Ishikawa (cell line): ENCODE measurements at regions not wholly inside any gene's neighbourhood (a gene's known extent, or its start where the extent isn't known, plus 50 kb on each side); places are given as distances from the start of the nearest gene placed in this dataset.

Experiments used
- CEBPB ChIP-seq: IDR thresholded peaks from 2 replicates; pipeline ENCODE4 v1.6.1; 2012
- CREB1 ChIP-seq: IDR thresholded peaks from 2 replicates; pipeline ENCODE4 v1.6.1; 2012; ENCODE audit warnings: low read depth
- EGR1 ChIP-seq: IDR thresholded peaks from 2 replicates; pipeline ENCODE4 v1.6.1; 2012
- EP300 ChIP-seq: IDR thresholded peaks from 2 replicates; pipeline ENCODE4 v1.6.1; 2012; ENCODE audit warnings: borderline replicate concordance
- FOXM1 ChIP-seq: IDR thresholded peaks from 2 replicates; pipeline ENCODE4 v1.6.1; 2012; ENCODE audit warnings: low read depth, borderline replicate concordance
- MAX ChIP-seq: IDR thresholded peaks from 2 replicates; pipeline ENCODE4 v1.6.1; 2012
- NFIC ChIP-seq: IDR thresholded peaks from 2 replicates; pipeline ENCODE4 v1.6.1; 2012
- RAD21 ChIP-seq: IDR thresholded peaks from 2 replicates; pipeline ENCODE4 v1.6.1; 2012; ENCODE audit warnings: low read depth
- REST ChIP-seq: IDR thresholded peaks from 2 replicates; pipeline ENCODE4 v1.6.1; 2012; ENCODE audit warnings: low read depth, mild to moderate bottlenecking
- TAF1 ChIP-seq: IDR thresholded peaks from 2 replicates; pipeline ENCODE4 v1.6.1; 2012; ENCODE audit warnings: low read depth, mild to moderate bottlenecking
- TCF12 ChIP-seq: IDR thresholded peaks from 2 replicates; pipeline ENCODE4 v1.6.1; 2012; ENCODE audit warnings: low read depth
- TEAD4 ChIP-seq: IDR thresholded peaks from 2 replicates; pipeline ENCODE4 v1.6.1; 2012
- USF1 ChIP-seq: IDR thresholded peaks from 2 replicates; pipeline ENCODE4 v1.6.1; 2012
- YY1 ChIP-seq: IDR thresholded peaks from 2 replicates; pipeline ENCODE4 v1.6.1; 2012; ENCODE audit warnings: low read depth
- ZBTB7A ChIP-seq: IDR thresholded peaks from 2 replicates; pipeline ENCODE4 v1.6.1; 2012; ENCODE audit warnings: low read depth

GRCh38 chr4:162650166-162650565 is 486.4 kb upstream of the FSTL5 start:
- TF ChIP-seq TCF12 (no peak), FOXM1 (no peak), YY1 (no peak), CREB1 (no peak), USF1 (no peak), NFIC (no peak), TAF1 (no peak), ZBTB7A (no peak), TEAD4 (no peak), EGR1 (no peak), CEBPB (no peak), REST (no peak), EP300 (no peak), MAX (no peak), RAD21 (no peak)

GRCh38 chr4:162645381-162645780 is 481.6 kb upstream of the FSTL5 start:
- TF ChIP-seq RAD21: peak; percentile 70
- no peak for TF ChIP-seq MAX
- TF ChIP-seq FOXM1: no peak

- TF ChIP-seq TCF12 (no peak), ZBTB7A (no peak), REST (no peak), FOXM1 (no peak), USF1 (no peak), RAD21 (no peak), MAX (no peak), YY1 (no peak), EGR1 (no peak), CEBPB (no peak)
These were observed 480.5 kb upstream of the FSTL5 start for GRCh38 chr4:162644346-162644745.

GRCh38 chr4:162640152-162640551 is 476.4 kb upstream of the FSTL5 start:
- TF ChIP-seq TAF1 (no peak), CREB1 (no peak), MAX (no peak), CEBPB (no peak), NFIC (no peak), TEAD4 (no peak), ZBTB7A (no peak), REST (no peak), FOXM1 (no peak), RAD21 (no peak), USF1 (no peak), EGR1 (no peak), YY1 (no peak), EP300 (no peak)
